Tibial artery (tissue), 4 donors: ENCODE measurements at regions not wholly inside any gene's neighbourhood (a gene's known extent, or its start where the extent isn't known, plus 50 kb on each side); places are given as distances from the start of the nearest gene placed in this dataset.

Experiments used
- DNase-seq, 2 donors: peaks; one replicate each; pipeline ENCODE4 v3.0.0-alpha.2; 2019
- H3K27ac ChIP-seq, 2 donors: fragments of 200-600 bp; sonication (generic) in 1 of 2; 1 replicate in 1 of 2; 2 replicates in 1 of 2; pipeline ENCODE4 v1.5.1; 2018 to 2019; ENCODE audit warnings: mild to moderate bottlenecking in 1 of 2
- H3K27me3 ChIP-seq, 2 donors: fragments of 200-600 bp; sonication (generic) in 1 of 2; one replicate each; pipeline versions ENCODE4 v1.5.1 to v1.6.0; 2016 to 2019
- H3K36me3 ChIP-seq, 3 donors: fragments of 200-600 bp; sonication (generic) in 2 of 3; one replicate each; pipeline ENCODE4 v1.5.1; 2016 to 2019; ENCODE audit warnings: mild to moderate bottlenecking in 2 of 3
- H3K4me1 ChIP-seq, 4 donors: fragments of 200-600 bp; sonication (generic) in 2 of 4; 1 replicate in 3 of 4; 2 replicates in 1 of 4; pipeline ENCODE4 v1.5.1; 2016 to 2019
- H3K4me3 ChIP-seq, 2 donors: fragments of 200-600 bp; sonication (generic) in 1 of 2; 1 replicate in 1 of 2; 2 replicates in 1 of 2; pipeline ENCODE4 v1.5.1; 2018 to 2019; ENCODE audit warnings: mild to moderate bottlenecking in 2 of 2
- H3K9me3 ChIP-seq, 3 donors: fragments of 200-600 bp; sonication (generic) in 1 of 3; one replicate each; pipeline ENCODE4 v1.5.1; 2016 to 2019
- CTCF ChIP-seq, 2 experiments: fragments of 200-600 bp in 1 of 2; fragments of 450-650 bp in 1 of 2; IDR thresholded peaks; one replicate each; pipeline ENCODE4 v1.5.1; 2017 to 2019; ENCODE audit warnings: antibody characterized with exemption in 2 of 2, mild to moderate bottlenecking in 1 of 2, moderate library complexity in 1 of 2
- intact Hi-C: fragments of 100-400 bp; cut with DNase I; formaldehyde crosslinking; loops from one replicate; pipeline ENCODE4 v1.15.0; 2023; ENCODE audit warnings: low total_unique reads

- Histone ChIP-seq H3K36me3 (no peaks in the 10 kb centered on the region), H3K27ac (no peak overlapping the region), H3K9me3 (no peaks in the 10 kb centered on the region), H3K27me3 (peaks cover 0 to 30% of the 10 kb centered on the region in 2 donors), H3K4me3 (no peak overlapping the region), H3K4me1 (peaks cover 0 to 12% (median 5%) of the 10 kb centered on the region in 4 donors)
- DNase-seq: no peak
- intact Hi-C loops: loop anchor here (5.0 kb wide), 1 partner anchor 187 kb away; the partner anchor contains the start of gene FGF19
- no peak for TF ChIP-seq CTCF (IDR thresholded peaks at IDR 0.05)
Measured at GRCh38 chr11:69889400-69890318, 70.4 kb upstream of the FGF3 start.

- Histone ChIP-seq H3K4me1 (peaks cover 0 to 12% (median 5%) of the 10 kb centered on the region in 4 donors), H3K4me3 (no peak overlapping the region), H3K27me3 (peaks cover 0 to 31% of the 10 kb centered on the region in 2 donors), H3K9me3 (no peaks in the 10 kb centered on the region), H3K27ac (no peak overlapping the region), H3K36me3 (no peaks in the 10 kb centered on the region)
- intact Hi-C loops: loop anchor here (5.0 kb wide), 1 partner anchor 188 kb away; the partner anchor contains the start of gene FGF19
- no peak for TF ChIP-seq CTCF (IDR thresholded peaks at IDR 0.05)
- no peak for DNase-seq
Measured at GRCh38 chr11:69890476-69890875, 71.3 kb upstream of the FGF3 start.

- Histone ChIP-seq H3K9me3 (no peaks in the 10 kb centered on the region), H3K27me3 (peaks cover 0 to 31% of the 10 kb centered on the region in 2 donors), H3K4me3 (no peak overlapping the region), H3K36me3 (no peaks in the 10 kb centered on the region), H3K27ac (no peak overlapping the region), H3K4me1 (peaks cover 0 to 12% (median 5%) of the 10 kb centered on the region in 4 donors)
- no peak for DNase-seq
- TF ChIP-seq CTCF (IDR thresholded peaks at IDR 0.05): no peak
- intact Hi-C loops: loop anchor here (5.0 kb wide), 1 partner anchor 189 kb away; the partner anchor contains the start of gene FGF19
Measured at GRCh38 chr11:69891421-69892236, 72.4 kb upstream of the FGF3 start.

- no peak overlapping the region for H3K4me3 ChIP-seq
- no peak for DNase-seq
- H3K27ac ChIP-seq: no peak overlapping the region
- no peak for TF ChIP-seq CTCF (IDR thresholded peaks at IDR 0.05)
- no peaks in the 10 kb centered on the region for H3K36me3 ChIP-seq
- H3K27me3 ChIP-seq: peaks cover 0 to 31% of the 10 kb centered on the region in 2 donors
- H3K4me1 ChIP-seq: peaks cover 0 to 12% (median 5%) of the 10 kb centered on the region in 4 donors
- intact Hi-C loops: loop anchor here (5.0 kb wide), 1 partner anchor 190 kb away; the partner anchor contains the start of gene FGF19
- H3K9me3 ChIP-seq: no peaks in the 10 kb centered on the region
Measured at GRCh38 chr11:69892237-69892985, 73.2 kb upstream of the FGF3 start.
